Mesenteric fat pad (tissue), 1 donor: ENCODE measurements at regions not wholly inside any gene's neighbourhood (a gene's known extent, or its start where the extent isn't known, plus 50 kb on each side); places are given as distances from the start of the nearest gene placed in this dataset.
"Not testable (repeated sequence)": the region's sequence is repeated elsewhere in the genome, so short reads cannot be mapped to it uniquely, and the experiment has no call there.

Experiments used
- DNase-seq: peaks from one replicate; pipeline ENCODE4 v3.0.0-alpha.2; 2020; ENCODE audit warnings: low spot score
- donor health status: DM: yes; HTN: yes; CAD: no.

GRCh38 chr2:7427293-7428060 lies 510.3 kb downstream of the RNF144A start:
- no peak for DNase-seq

- DNase-seq, result no peak
These were observed 511.4 kb downstream of the RNF144A start for GRCh38 chr2:7428454-7429204.

GRCh38 chr2:7429733-7430132 lies 512.5 kb downstream of the RNF144A start:
- DNase-seq, result no peak

GRCh38 chr2:7430421-7430868 lies 513.2 kb downstream of the RNF144A start:
- no peak for DNase-seq

GRCh38 chr2:7430869-7431641 lies 513.8 kb downstream of the RNF144A start:
- no peak for DNase-seq

GRCh38 chr2:7432436-7432835 lies 515.2 kb downstream of the RNF144A start:
- DNase-seq, result no peak

GRCh38 chr2:7436096-7436906 lies 519.1 kb downstream of the RNF144A start:
- no peak for DNase-seq

- no peak for DNase-seq
These were observed 519.9 kb downstream of the RNF144A start for GRCh38 chr2:7437141-7437540.

GRCh38 chr2:7437716-7438632 lies 520.8 kb downstream of the RNF144A start:
- DNase-seq, result no peak

GRCh38 chr2:7438855-7439254 lies 521.6 kb downstream of the RNF144A start:
- DNase-seq, result no peak

GRCh38 chr2:7440977-7441376 lies 523.8 kb downstream of the RNF144A start:
- no peak for DNase-seq

- not testable (repeated sequence) for DNase-seq
These were observed 524.6 kb downstream of the RNF144A start for GRCh38 chr2:7441841-7442240.

GRCh38 chr2:7444626-7445025 lies 527.4 kb downstream of the RNF144A start:
- DNase-seq, result no peak

- DNase-seq, result no peak
These were observed 531.5 kb downstream of the RNF144A start for GRCh38 chr2:7448578-7449264.

- DNase-seq, result no peak
These were observed 532.1 kb downstream of the RNF144A start for GRCh38 chr2:7449298-7449697.

GRCh38 chr2:7450188-7450832 lies 533.1 kb downstream of the RNF144A start:
- DNase-seq, result no peak

- DNase-seq, result no peak
These were observed 533.6 kb downstream of the RNF144A start for GRCh38 chr2:7450833-7451190.

- no peak for DNase-seq
These were observed 535.1 kb downstream of the RNF144A start for GRCh38 chr2:7452110-7452876.
